Stimulated activated CD4-positive, alpha-beta T cell treated with anti-CD3 and anti-CD28 coated beads, TNF-alpha, amount 100 ng/mL, for 48 hours (primary cell): ENCODE measurements at regions not wholly inside any gene's neighbourhood (a gene's known extent, or its start where the extent isn't known, plus 50 kb on each side); places are given as distances from the start of the nearest gene placed in this dataset.

Source experiments
- DNase-seq, 3 donors: peaks; one replicate each; pipeline ENCODE4 v3.0.0-alpha.2; 2020; ENCODE audit warnings: low read depth in 3 of 3

DNA sequence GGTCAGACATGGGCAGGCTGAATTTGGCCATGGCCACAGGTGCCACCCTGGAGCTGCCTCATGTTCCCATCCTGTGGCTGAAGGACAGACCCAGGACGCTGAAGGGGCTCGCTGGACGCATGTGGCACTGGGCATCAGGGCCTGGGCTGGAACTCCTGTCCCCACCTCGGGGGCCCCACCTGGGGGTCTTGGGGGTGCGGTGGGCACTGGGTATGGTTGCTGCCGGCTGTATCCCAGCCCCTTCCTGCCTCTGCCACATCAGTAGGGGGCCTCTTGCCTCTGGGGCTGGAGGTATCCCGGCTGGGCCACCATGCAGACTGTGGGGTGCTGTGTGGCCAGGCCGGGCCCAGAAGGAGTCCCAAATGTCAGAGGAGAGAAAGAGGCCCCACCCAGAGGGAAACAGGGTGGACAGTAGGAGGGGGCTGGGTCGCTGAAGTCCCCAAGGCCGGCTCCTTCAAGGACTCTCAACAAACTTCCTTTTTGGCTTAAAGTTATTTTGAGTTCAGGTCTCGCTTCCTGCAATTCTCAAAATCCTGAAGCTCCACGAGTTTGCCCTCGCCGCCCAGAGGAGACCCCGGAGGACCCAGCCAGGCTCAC is 78.7 kb downstream of the SIK1 start:
- DNase-seq, result no peak

DNA sequence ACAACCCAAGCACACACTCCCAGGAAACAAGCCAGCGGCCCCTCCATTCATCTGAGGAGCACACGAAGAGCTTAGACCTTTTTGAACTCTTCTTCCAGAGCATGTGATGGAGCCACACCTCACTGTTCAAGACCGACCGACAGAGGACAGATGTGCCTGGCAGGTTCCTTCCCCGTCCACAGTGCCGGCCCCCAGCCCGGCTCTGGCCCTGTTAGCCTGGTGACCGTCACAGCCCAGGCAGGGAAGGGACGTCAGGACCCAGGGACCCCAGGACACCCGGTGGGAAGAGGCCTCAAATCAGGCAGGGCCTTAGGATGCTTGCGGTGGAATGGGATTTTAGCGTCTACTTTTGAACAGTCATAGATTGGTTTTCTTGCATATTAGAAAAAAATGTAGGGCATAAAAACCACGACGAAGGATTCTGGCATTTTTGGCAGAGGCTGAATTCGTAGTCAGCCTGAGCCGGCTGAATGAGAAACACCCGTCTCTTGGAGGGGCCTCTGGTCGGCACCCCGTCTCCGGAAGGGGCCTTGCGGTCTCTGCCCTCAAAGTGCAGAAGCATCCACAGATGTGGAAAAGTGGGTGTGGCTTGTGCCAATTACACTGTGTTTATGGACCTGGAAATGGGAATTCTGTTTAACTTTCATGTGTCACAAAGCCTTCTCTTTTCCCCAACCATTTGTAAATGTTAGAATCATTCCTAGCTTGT is 79.3 kb downstream of the SIK1 start:
- no peak for DNase-seq

DNA sequence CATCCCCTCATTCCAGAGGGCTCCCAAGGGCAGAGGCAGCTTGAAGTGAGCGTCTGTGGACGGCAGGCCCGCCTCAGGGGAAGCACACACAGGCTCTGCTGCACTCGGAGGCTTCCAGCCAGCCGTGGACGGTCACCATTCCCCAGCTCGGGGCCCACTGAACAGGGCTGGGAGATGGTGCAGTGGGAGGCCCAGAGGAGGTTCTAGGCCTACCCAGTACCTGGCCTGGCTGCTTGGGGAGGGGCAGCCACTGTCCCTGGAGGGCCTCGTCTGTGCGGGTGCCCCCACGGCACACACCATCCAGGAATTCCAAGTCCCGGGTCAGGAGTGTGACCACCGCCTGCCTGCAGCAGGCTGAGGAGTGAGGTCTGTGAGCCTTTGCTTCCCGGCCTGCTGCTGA is 80.4 kb downstream of the SIK1 start:
- no peak for DNase-seq

DNA sequence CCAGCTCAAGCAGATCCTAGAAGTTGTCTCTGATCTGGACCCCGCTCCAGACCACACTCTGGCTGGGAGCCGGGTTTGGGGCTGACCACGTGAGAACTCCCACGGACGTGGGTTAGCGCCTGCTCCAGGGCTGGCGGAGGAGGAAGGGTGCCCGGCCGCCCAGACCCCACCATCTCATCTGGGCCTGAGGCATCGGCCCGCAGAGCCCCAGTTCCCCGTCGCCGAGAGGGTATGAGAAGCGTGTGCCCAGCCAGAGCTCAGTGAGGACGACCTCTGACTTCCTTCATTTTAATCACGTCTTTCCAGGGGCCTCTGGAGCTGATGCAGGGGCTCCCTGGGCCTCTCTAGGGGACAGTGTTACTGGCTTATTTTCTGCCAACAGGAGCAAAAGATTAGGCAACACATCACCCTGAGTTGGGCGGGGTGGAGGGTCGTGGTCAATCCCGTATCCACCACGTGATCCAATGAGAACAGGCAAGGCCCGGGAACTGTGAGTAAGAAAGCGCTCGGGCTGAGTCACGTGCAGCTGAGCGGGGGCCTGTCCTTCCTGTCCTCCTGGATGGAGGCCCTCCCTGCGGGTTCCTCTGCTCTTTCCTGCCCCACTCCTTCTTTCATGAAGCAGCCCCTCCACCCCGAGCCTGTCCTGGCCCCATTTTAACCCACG is 81.1 kb downstream of the SIK1 start:
- peak in 1 of 3 donors; percentile 38 for DNase-seq

DNA sequence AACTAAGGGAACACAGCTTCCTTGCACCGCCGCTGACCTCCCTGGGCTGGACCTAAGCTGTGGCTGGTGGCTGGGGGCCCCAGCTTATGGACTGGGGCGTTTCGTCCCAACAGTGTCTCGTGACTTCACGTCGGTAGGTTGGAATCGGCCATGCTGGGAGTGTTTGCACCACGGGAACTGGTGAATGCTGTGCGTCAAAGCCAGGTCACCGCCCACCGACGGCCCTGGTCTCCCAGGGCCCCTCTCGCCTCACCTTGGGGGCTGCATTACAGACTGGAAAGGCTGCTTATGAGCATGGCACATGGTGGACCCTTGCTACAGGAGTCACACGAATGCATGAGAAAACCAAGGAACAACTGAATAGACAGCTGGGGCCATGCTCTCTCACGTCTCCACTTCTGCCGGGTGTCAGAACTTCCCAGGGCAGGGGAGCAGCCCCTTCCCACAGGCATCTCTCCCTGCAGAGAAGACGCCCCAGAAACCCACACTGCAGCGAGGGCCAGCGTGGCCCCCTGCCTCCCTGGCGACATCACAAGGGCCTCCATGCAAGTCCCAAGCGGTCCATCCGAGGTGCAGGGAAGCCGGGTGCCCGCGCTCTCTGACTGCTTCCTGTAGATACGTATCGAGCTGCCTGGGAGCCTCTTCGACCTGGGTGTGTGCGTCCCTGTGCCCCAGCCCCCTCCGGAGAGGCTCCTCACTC is 81.7 kb downstream of the SIK1 start:
- DNase-seq, result no peak

DNA sequence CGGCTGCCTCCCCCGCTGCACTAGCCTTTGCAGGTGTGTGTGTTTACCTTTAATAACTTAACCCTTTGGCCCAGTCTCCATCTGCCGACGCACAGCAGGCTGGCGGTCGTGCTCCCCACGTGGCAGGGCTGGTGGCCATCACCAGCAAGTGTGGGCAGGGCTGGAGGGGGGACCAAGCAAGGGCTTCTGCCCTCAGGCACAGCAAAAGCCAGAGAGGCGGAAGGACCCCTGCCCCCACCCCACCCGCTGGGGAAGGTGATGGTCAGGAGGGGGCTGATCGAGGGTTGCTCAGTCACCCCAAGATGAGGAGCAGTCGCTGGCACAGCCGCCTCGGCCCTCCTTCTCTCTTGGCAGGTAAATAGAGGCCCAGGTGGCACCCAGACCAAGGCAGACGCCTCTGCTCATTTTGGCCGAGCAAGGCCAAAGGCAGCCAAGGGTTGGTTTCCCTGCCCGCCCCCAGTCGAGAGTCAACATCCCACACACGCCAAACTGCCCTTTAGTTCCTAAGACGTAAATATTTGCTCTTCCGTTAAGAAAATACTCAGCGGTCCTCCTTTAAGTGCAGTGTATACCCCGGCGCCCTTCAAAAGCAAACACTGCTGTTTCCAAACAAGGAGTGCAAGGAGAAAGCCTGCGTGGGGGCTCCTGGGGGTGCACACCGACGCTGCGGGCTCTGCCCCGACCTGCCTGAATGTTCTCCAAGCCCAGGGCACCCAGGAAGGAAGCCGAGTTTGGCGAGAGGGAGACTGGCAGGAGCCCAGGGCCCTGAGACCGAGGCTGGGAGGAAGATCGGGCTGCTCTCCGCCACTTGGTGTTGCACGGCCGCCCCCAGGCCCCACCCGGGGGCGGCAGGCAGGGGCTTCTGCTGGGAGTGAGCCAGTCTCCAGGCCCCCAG is 82.7 kb downstream of the SIK1 start:
- no peak for DNase-seq

DNA sequence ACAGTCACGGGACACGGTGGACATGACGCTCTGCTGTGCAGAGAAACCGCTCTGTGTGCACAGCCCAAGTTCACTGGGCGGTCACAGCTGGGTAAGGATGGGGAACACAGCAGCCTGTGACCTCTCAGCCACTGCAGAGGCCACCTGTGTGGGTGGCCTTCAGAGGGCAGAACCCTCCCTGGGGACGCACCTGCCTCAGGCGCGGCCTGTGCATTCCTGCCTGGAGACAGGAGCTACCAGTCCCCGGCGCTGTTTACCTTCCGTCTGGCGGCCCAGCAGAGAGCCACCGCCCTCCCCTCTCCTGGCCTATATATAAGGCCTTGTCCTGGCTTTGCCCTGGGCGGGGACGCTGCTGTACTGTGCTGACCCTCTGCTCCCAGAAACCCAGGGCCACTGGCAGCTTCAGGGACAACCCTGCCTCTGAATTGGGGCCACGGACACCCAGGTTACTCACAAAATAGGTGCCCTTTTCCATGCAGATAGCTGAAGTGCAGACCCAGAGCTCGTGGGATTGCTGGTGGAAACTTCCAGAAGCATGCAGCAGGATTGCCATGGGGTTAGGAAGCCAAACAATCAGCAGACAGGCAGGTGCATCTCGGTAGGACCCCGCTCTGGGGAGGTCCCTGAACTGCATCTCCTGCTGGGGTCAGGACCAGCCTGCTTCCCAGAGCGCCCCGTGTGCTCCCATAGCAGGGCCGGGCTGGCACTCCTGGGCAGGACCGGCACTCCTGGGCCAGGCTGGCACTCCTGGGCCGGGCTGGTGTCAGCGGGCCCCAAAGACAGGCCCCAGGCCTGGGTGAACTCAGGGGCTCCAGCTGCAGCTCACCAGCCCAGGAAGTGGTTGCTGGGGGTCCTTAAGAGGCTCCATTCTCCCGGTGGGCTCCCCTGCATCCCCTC is 83.6 kb downstream of the SIK1 start:
- DNase-seq, result no peak

DNA sequence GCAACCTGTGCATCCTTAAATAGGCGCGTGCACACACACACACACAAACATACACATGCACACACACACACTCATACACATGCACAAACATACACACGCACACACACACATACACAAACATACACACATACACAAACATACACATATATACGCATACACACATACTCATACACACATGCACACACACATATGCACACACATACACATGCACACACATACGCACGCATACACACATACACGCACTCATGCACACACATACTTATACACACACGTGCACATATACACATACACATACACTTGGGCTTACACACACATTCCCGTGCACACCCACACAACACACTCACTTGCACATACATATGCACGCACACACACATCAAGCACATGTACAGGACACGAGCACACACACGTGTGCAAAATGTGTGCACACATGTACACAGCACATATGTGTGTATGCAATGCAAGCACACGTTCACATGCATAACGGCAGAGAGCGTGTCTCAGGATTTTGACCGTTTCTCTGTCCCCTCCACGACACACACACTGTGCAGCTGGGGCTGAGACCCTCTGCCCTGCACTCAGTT is 84.5 kb downstream of the SIK1 start:
- no peak for DNase-seq

DNA sequence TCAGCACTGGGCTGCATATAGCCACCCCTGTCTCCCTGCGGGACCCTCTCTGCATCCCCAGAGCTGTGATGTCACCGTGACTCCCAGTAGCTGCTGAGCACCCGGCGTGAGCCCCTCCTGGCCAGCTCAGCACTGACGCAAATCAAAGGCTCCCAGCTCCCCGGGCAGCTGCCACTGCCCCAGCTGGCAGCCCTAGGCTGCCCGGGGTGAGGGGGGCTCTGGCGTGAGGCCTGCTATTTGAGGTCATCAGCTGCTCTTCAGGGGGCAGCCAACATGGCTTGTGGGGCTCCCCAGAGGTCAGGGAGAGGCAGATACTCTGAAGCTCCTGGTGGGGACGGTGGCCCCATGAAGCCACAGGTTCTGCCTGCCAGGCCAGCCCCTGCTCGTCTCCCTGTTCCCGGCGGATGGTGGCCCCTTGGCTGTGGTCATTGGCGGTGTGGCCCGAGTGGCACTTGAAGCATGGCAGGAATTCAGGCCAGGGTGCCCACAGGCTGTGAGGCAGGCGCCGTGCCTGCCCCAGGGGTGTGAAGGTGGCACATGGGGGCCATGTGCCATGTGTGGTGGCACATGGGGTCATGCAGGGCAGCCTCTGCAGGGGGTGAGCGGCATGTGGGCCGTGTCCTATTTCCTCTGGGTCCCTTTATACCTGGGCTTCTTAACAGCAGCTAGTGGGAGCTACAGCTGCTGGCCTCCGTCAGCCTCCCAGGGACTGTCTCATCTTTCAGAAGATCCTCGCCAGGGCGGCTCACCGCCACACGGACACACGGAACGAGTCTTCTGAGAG is 85.4 kb downstream of the SIK1 start:
- no peak for DNase-seq

DNA sequence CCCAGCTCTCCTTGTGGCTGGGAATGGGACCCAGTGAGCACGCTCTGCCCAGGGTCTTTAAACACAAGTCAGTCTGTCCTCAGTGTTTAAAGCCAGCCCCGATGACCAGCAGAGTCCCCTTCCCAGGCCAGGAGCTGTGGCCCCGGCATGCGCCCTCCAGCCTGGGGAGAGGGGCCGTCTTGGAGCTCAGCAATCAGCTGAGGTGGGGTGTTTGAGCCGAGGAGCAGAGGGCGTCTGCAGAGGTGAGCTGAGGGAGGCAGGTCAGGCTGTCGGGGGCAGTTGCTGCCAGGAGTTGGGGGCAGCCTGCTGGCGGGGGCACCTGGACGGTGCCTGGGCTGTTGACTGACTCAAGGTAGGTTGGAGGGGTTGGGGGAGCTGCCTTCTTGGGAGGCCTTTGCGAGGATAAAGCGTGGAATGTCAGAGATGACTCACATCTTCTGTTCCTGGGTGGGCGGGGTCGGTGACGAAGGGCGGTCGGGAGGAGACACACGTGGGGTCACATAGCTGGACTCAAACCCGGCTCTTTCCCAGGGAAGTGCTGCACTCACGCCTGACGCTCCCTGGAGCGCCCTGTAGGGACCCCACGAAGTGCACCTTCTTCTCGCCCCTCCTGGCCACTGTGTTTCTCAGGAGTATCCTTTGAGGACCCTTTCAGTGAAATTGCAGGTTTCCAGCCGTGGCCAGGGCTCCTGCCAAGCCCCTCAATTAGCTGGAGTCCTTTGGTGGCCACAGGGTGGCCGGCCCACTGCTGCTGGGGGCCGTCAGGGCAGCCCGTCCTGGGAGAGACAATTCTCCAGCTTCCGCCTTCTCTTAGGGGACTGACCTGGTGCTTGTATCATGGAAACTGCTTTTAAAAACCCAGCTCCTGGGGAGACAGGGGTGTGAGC is 86.2 kb downstream of the SIK1 start:
- no peak for DNase-seq

DNA sequence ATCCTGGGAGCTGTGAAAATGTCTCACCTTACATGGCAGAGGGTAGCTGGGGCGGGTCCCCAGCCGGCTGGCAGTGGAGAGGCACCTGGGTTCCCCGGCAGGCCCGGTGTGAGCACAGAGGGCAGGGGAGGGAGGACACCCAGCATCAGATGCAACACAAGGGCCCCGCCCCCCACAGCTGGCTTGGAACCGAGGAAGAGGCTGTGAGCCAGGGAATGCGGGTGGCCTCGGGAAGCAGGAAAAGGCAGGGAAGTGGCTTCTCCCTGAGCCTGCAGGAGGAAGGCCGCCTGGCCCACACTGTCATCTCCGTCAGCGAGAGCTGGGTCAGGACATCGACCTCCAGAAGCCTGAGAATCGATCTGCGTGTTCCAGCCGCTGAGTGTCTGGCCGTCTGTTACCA is 87.3 kb downstream of the SIK1 start:
- DNase-seq, result no peak

DNA sequence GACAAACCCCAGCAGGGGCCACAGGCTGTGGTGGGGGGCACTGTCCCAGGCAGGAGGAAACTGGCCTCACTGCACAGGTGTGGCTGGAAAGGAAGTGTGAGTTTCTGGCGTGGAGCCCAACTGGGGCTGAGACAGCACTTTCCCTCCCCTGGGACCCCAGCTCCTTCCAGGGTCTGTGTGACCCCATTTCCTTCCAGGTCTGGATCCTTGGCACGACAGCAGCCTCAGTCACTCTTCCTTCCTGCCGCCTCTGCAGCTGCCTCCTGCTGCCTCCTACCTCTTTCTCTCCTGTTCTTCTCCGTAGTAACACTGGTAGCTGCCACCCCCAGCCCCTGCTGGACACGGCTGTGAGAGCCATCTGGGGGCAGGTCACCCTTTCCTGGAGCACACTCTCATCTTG is 88.0 kb downstream of the SIK1 start:
- no peak for DNase-seq

DNA sequence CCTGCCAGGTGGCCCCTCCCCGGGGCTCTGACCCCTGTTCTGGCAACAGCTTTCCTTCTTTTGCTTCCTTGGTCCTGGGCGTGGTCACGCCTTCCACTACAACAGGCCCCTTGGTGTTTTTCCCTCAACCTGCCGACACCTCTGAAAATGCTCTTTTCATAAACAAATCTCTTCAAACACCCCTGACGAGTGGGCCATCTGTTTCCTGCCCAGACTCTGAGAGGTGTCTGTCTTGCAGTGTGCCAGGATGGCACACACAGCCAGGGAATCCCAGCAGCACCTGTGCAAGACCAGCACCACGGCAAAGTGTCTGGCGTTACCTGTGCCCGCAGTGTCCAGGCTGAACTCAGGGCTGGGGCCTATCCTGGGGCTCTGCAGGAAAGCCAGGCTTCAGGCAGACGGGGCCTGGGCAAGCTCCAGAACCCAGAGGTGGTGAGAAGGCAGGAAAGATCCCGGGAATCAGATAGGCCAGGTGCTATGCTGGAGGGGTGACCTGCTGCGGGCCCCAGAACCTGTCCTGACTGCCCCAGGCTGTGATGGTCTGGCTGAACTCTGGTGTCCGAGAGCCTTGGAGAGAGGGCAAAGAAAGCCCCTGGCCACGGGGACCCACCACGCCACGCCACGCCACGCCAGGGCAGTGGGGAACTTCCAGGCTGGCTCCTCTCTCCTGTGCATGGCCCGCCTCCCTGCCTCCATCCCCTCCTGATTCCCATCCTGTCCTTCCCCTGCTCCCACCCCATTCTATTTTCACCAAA is 88.9 kb downstream of the SIK1 start:
- DNase-seq, result no peak

DNA sequence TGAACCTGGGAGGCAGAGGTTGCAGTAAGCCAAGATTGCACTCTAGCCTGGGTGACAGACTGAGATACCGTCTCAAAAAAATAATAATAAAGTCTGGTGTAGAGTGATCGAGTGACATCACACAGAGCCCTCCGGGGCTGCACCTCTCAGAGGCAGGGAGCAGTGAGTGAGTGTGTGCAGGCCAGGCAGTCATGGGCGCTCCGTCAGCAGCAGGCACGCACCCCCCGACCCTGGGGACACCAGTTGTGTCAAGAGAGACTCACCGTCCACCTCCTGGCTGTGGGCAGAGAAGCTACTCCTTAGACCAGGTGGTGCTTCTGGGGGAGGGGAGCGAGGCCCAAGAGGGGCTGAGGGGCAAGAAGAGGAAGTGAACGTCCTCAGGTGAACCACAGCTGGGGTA is 91.8 kb downstream of the SIK1 start:
- DNase-seq, result no peak

DNA sequence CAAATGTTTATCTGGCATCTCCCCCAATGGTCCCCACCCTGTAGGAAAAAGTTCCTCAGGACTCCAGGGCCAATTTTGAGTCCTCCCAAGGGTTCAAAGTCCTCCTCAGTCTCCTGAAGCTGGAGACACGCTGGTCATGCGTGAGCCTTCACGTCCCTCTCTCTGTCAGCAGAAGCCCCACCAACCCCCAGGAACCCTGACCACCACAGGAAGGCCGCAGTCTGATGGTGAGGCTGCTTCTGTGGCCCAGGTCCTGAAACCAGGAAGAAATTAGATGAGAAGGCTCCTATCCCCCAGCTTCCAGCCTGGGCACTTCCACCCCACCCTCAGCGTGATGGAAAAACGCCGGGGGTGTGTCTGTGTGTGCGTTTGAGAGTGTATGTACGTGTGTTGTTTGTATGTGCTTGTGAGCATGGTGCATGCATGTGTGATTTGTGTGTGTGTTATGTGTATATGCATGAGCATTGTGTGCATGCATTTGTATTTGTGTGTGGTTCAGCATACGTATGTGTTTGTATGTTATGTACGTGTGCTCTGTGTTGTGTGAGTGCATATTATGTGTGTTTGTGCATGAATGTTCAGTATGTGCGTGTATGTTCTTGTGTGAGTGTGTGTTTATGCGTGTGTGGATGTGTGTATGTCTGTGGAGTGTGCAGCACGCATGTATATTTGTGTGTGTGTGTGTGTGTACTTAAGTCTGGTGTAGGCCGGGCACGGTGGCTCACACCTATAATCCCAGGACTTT is 92.5 kb downstream of the SIK1 start:
- no peak for DNase-seq

DNA sequence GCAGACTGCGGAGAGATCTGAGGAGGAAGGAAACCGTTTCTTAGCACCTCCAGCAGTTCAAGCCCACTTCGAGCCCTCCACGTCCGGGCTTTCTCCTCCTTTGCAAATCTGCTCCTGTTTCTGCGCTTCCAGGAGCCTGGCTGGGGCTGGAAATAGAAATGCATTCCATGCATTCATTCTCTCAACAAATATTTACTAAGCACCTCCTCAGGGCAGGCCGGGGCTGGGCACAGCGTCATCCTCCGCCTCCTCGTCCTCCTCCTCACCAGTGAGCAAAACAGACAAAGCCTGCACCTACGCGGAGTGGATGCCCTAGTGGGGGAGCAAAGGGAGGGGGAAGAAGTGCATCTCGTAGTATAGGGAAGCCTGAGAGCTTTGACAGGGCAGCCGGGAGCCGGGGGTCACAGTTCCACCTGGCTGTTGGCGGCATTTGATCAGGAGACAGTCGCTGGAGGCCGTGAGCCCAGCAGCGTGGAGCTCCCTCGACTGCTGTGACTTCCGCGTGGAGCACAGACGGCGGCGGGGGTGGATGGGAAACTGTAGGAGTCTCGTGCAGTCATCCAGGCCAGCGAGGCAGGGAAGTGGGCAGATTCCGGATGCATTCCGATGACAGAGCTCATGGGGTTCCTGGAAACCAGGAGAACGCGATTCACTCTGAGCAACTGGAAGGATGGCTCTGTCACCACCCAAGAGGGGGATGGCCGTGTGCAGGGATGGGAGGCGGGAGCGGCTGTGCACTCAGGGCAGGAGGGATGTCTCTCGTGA is 93.5 kb downstream of the SIK1 start:
- no peak for DNase-seq
